GM23338 (cell line): ENCODE measurements at regions not wholly inside any gene's neighbourhood (a gene's known extent, or its start where the extent isn't known, plus 50 kb on each side); places are given as distances from the start of the nearest gene placed in this dataset.

Source experiments
- ATAC-seq: fragments of 200-7000 bp; cut with Tn5 transposase; 3 replicates; pipeline ENCODE4 v1.9.1; 2020
- DNase-seq: peaks from one replicate; pipeline ENCODE4 v3.0.0-alpha.2; 2015; ENCODE audit warnings: low spot score
- H2AFZ ChIP-seq: fragments of 200-600 bp; sonication (generic); 2 replicates; pipeline ENCODE4 v1.8.0; 2016; ENCODE audit warnings: antibody characterized with exemption, mild to moderate bottlenecking, moderate library complexity
- H3F3A ChIP-seq: fragments of 200-600 bp; sonication (generic); replicated peaks from 2 replicates; pipeline ENCODE4 v1.8.0; 2017; ENCODE audit warnings: antibody characterized with exemption, mixed run types, low read depth
- H3K27ac ChIP-seq: fragments of 200-600 bp; sonication (generic); 2 replicates; pipeline ENCODE4 v1.6.1; 2016; ENCODE audit warnings: low read depth
- H3K27me3 ChIP-seq: fragments of 200-600 bp; sonication (generic); 2 replicates; pipeline ENCODE4 v1.8.0; 2016; ENCODE audit warnings: mild to moderate bottlenecking, mixed run types, moderate library complexity; ENCODE audit not compliant: insufficient read depth
- H3K36me3 ChIP-seq: fragments of 200-600 bp; sonication (generic); 2 replicates; pipeline ENCODE4 v1.8.0; 2016; ENCODE audit warnings: mild to moderate bottlenecking; ENCODE audit not compliant: insufficient read depth
- H3K4me1 ChIP-seq: fragments of 200-600 bp; sonication (generic); 2 replicates; pipeline ENCODE4 v1.8.0; 2016; ENCODE audit warnings: mild to moderate bottlenecking, moderate library complexity; ENCODE audit not compliant: insufficient read depth
- H3K4me2 ChIP-seq: fragments of 200-600 bp; sonication (generic); 2 replicates; pipeline ENCODE4 v1.7.1; 2017; ENCODE audit warnings: mixed run types
- H3K4me3 ChIP-seq: fragments of 200-600 bp; sonication (generic); 2 replicates; pipeline ENCODE4 v1.6.1; 2016; ENCODE audit warnings: mixed run types
- H3K79me2 ChIP-seq: fragments of 200-600 bp; sonication (generic); replicated peaks from 2 replicates; pipeline ENCODE4 v1.8.0; 2017; ENCODE audit warnings: mild to moderate bottlenecking; ENCODE audit not compliant: insufficient read depth
- H3K9me2 ChIP-seq: fragments of 200-600 bp; sonication (generic); 2 replicates; pipeline ENCODE4 v1.8.0; 2017; ENCODE audit not compliant: insufficient read depth
- H4K20me1 ChIP-seq: fragments of 200-600 bp; sonication (generic); replicated peaks from 2 replicates; pipeline ENCODE4 v1.8.0; 2017; ENCODE audit warnings: mild to moderate bottlenecking; ENCODE audit not compliant: insufficient read depth
- H3K27ac Mint-ChIP-seq: 2 replicates; pipeline ENCODE4 v1.8.0; 2020; ENCODE audit warnings: inconsistent platforms, mild to moderate bottlenecking, moderate library complexity, mixed read lengths
- H3K27me3 Mint-ChIP-seq: 3 replicates; pipeline ENCODE4 v1.8.0; 2022; ENCODE audit warnings: low read depth, mild to moderate bottlenecking, moderate library complexity, mixed read lengths, inconsistent platforms; ENCODE audit not compliant: insufficient read depth, poor library complexity
- H3K36me3 Mint-ChIP-seq: 3 replicates; pipeline ENCODE4 v1.8.0; 2021; ENCODE audit warnings: low read depth, mild to moderate bottlenecking, inconsistent platforms, moderate library complexity, mixed read lengths
- H3K4me1 Mint-ChIP-seq: 3 replicates; pipeline ENCODE4 v1.8.0; 2020; ENCODE audit warnings: mild to moderate bottlenecking, inconsistent platforms, mixed read lengths
- H3K4me3 Mint-ChIP-seq: 3 replicates; pipeline ENCODE4 v1.8.0; 2021; ENCODE audit warnings: moderate library complexity, mild to moderate bottlenecking, inconsistent platforms, mixed read lengths
- H3K9me3 Mint-ChIP-seq: 3 replicates; pipeline ENCODE4 v1.8.0; 2020; ENCODE audit warnings: moderate library complexity, mild to moderate bottlenecking, inconsistent platforms, mixed read lengths
- CREB1 ChIP-seq: fragments of 250-450 bp; sonication (Bioruptor Pico); IDR thresholded peaks from 2 replicates; pipeline ENCODE4 v1.5.0; 2020; ENCODE audit warnings: low read depth, mild to moderate bottlenecking, moderate library complexity
- CTCF ChIP-seq, 2 experiments: fragments of 200-600 bp in 1 of 2; sonication (generic) in 1 of 2; conservative IDR thresholded peaks; 2 replicates each; pipeline versions ENCODE4 v1.5.1 to v1.6.1; 2016 to 2017; ENCODE audit warnings: antibody characterized with exemption in 2 of 2, low read depth in 2 of 2, mild to moderate bottlenecking in 2 of 2, moderate library complexity in 1 of 2
- ETS1 ChIP-seq: IDR thresholded peaks from 2 replicates; pipeline ENCODE4 v1.6.1; 2016; ENCODE audit warnings: antibody characterized with exemption
- EZH2 ChIP-seq: fragments of 200-600 bp; sonication (generic); IDR thresholded peaks from one replicate; pipeline ENCODE4 v1.8.0; 2017; ENCODE audit warnings: antibody characterized with exemption, mild to moderate bottlenecking, low read depth; ENCODE audit not compliant: unreplicated experiment
- EZH2phosphoT487 ChIP-seq: fragments of 200-600 bp; sonication (generic); IDR thresholded peaks from one replicate; pipeline ENCODE4 v1.8.1; 2018; ENCODE audit warnings: antibody characterized with exemption; ENCODE audit not compliant: unreplicated experiment
- JUNB ChIP-seq: IDR thresholded peaks from one replicate; pipeline ENCODE4 v1.6.1; 2016; ENCODE audit warnings: antibody characterized with exemption; ENCODE audit not compliant: unreplicated experiment
- POLR2AphosphoS5 ChIP-seq: IDR thresholded peaks from 2 replicates; pipeline ENCODE4 v1.6.1; 2016; ENCODE audit warnings: antibody characterized with exemption, low read depth
- REST ChIP-seq: IDR thresholded peaks from one replicate; pipeline ENCODE4 v1.6.1; 2018; ENCODE audit warnings: antibody characterized with exemption; ENCODE audit not compliant: unreplicated experiment
- STAT1 ChIP-seq: IDR thresholded peaks from one replicate; pipeline ENCODE4 v1.6.1; 2016; ENCODE audit warnings: antibody characterized with exemption; ENCODE audit not compliant: unreplicated experiment
- ZNF114 ChIP-seq: fragments of 250-450 bp; sonication (Bioruptor Pico); IDR thresholded peaks from 2 replicates; pipeline ENCODE4 v1.5.0; 2020; ENCODE audit warnings: mild to moderate bottlenecking, moderate library complexity
- ZNF331 ChIP-seq: fragments of 250-450 bp; sonication (Bioruptor Pico); IDR thresholded peaks from 2 replicates; pipeline ENCODE4 v1.5.0; 2020; ENCODE audit warnings: low read depth, mild to moderate bottlenecking, moderate library complexity

- TF ChIP-seq REST (no peak), STAT1 (no peak), ZNF114 (CRISPR knock-in tag) (no peak), EZH2phosphoT487 (no peak), CREB1 (no peak)
Observed at GRCh38 chr7:153413199-153413539, 639.0 kb upstream of the DPP6 start (continued).

- Histone ChIP-seq H3K9me2 (no peaks in the 10 kb centered on the region), H3K27me3 (no peaks in the 10 kb centered on the region), H3K4me3 (no peak overlapping the region), H3K4me2 (no peak overlapping the region), H3K79me2 (no peaks in the 10 kb centered on the region), H3K4me1 (no peaks in the 10 kb centered on the region), H2AFZ (no peak overlapping the region), H3K27ac (no peak overlapping the region), H3F3A (no peaks in the 10 kb centered on the region), H4K20me1 (no peaks in the 10 kb centered on the region), H3K36me3 (peaks cover 3% of the 10 kb centered on the region; the same call in 1 of the 2 replicates)
- no peak for DNase-seq
- H3K36me3 Mint-ChIP-seq, result peaks cover 41% of the 10 kb centered on the region
- peaks cover 98% of the 10 kb centered on the region for H3K9me3 Mint-ChIP-seq
- H3K4me3 Mint-ChIP-seq, result no peak overlapping the region
- peaks cover 2% of the 10 kb centered on the region for H3K27me3 Mint-ChIP-seq
- no peaks in the 10 kb centered on the region for H3K4me1 Mint-ChIP-seq
- TF ChIP-seq JUNB (no peak), POLR2AphosphoS5 (no peak)
- no peak overlapping the region for H3K27ac Mint-ChIP-seq
- no peak for ATAC-seq
Observed at GRCh38 chr7:153413540-153414287, 638.5 kb upstream of the DPP6 start.

GRCh38 chr7:153414288-153414629 lies 637.9 kb upstream of the DPP6 start:
- Mint-ChIP-seq H3K36me3 (peaks cover 40% of the 10 kb centered on the region), H3K4me1 (no peaks in the 10 kb centered on the region), H3K4me3 (no peak overlapping the region), H3K27ac (no peak overlapping the region), H3K9me3 (peaks cover 98% of the 10 kb centered on the region), H3K27me3 (peaks cover 2% of the 10 kb centered on the region)
- ATAC-seq (no peak), DNase-seq (no peak)
- H2AFZ ChIP-seq, result no peak overlapping the region
- no peaks in the 10 kb centered on the region for H3K4me1 ChIP-seq
- H3K4me2 ChIP-seq, result no peak overlapping the region
- H3K36me3 ChIP-seq, result peaks cover under 1% of the 10 kb centered on the region; the same call in 1 of the 2 replicates
- H3K27ac ChIP-seq, result no peak overlapping the region
- no peaks in the 10 kb centered on the region for H3K27me3 ChIP-seq
- H4K20me1 ChIP-seq, result no peaks in the 10 kb centered on the region
- H3K79me2 ChIP-seq, result no peaks in the 10 kb centered on the region
- no peak overlapping the region for H3K4me3 ChIP-seq
- no peaks in the 10 kb centered on the region for H3F3A ChIP-seq
- no peaks in the 10 kb centered on the region for H3K9me2 ChIP-seq
- TF ChIP-seq ETS1, result no peak
- no peak for TF ChIP-seq EZH2
- TF ChIP-seq CTCF (conservative IDR thresholded peaks at IDR 0.05; ENCODE audit: low read depth in 2 of 2), result no peak
- TF ChIP-seq ZNF331 (CRISPR knock-in tag), result no peak
- no peak for TF ChIP-seq EZH2phosphoT487
- no peak for TF ChIP-seq ZNF114 (CRISPR knock-in tag)
